SK-N-SH treated with all-trans-retinoic acid at 6 μM for 48 hours (cell line): ENCODE measurements at regions not wholly inside any gene's neighbourhood (a gene's known extent, or its start where the extent isn't known, plus 50 kb on each side); places are given as distances from the start of the nearest gene placed in this dataset.

Experiments
- ATAC-seq: fragments of 200-7000 bp; cut with Tn5 transposase; 3 replicates; pipeline ENCODE4 v1.9.1; 2020; ENCODE audit warnings: mild to moderate bottlenecking, moderate library complexity
- BACH2 ChIP-seq: fragments of 250-450 bp; sonication (Bioruptor Pico); IDR thresholded peaks from 2 replicates; pipeline ENCODE4 v1.9.0; 2021; ENCODE audit warnings: mild to moderate bottlenecking, borderline replicate concordance
- CREB5 ChIP-seq: fragments of 250-450 bp; sonication (Bioruptor Pico); IDR thresholded peaks from 2 replicates; pipeline ENCODE4 v1.5.1; 2020; ENCODE audit warnings: low read depth, mild to moderate bottlenecking, moderate library complexity
- CSRNP3 ChIP-seq: fragments of 250-450 bp; sonication (Bioruptor Pico); IDR thresholded peaks from 2 replicates; pipeline ENCODE4 v1.5.1; 2021; ENCODE audit warnings: mild to moderate bottlenecking, moderate library complexity
- ESRRG ChIP-seq: fragments of 250-450 bp; sonication (Bioruptor Pico); IDR thresholded peaks from 2 replicates; pipeline ENCODE4 v1.6.1; 2021; ENCODE audit warnings: mild to moderate bottlenecking
- GLIS3 ChIP-seq: fragments of 250-450 bp; sonication (Bioruptor Pico); IDR thresholded peaks from 2 replicates; pipeline ENCODE4 v1.5.0; 2020; ENCODE audit warnings: mild to moderate bottlenecking, moderate library complexity
- ISL1 ChIP-seq: fragments of 250-450 bp; sonication (Bioruptor Pico); IDR thresholded peaks from 2 replicates; pipeline ENCODE4 v2.1.2; 2022; ENCODE audit warnings: mild to moderate bottlenecking, moderate library complexity
- OSR1 ChIP-seq: fragments of 250-450 bp; sonication (Bioruptor Pico); IDR thresholded peaks from 2 replicates; pipeline ENCODE4 v1.8.0; 2022; ENCODE audit warnings: moderate library complexity, mild to moderate bottlenecking, inconsistent platforms
- POU6F1 ChIP-seq: fragments of 250-450 bp; sonication (Bioruptor Pico); IDR thresholded peaks from 2 replicates; pipeline ENCODE4 v1.8.0; 2021; ENCODE audit warnings: low read depth, mild to moderate bottlenecking, moderate library complexity, borderline replicate concordance
- PPARA ChIP-seq: fragments of 250-450 bp; sonication (Bioruptor Pico); IDR thresholded peaks from 2 replicates; pipeline ENCODE4 v1.5.0; 2020; ENCODE audit warnings: mild to moderate bottlenecking, borderline replicate concordance
- SNAI2 ChIP-seq: fragments of 250-450 bp; sonication (Bioruptor Pico); IDR thresholded peaks from 2 replicates; pipeline ENCODE4 v1.5.0; 2020; ENCODE audit warnings: mild to moderate bottlenecking, moderate library complexity
- TCF4 ChIP-seq: fragments of 250-450 bp; sonication (Bioruptor Pico); IDR thresholded peaks from 2 replicates; pipeline ENCODE4 v1.8.0; 2021; ENCODE audit warnings: mild to moderate bottlenecking, moderate library complexity, borderline replicate concordance
- ZC3H10 ChIP-seq: fragments of 250-450 bp; sonication (Bioruptor Pico); IDR thresholded peaks from 2 replicates; pipeline ENCODE4 v1.5.1; 2021; ENCODE audit warnings: mild to moderate bottlenecking, moderate library complexity
- ZFP3 ChIP-seq: fragments of 250-450 bp; sonication (Bioruptor Pico); IDR thresholded peaks from 2 replicates; pipeline ENCODE4 v1.5.0; 2020; ENCODE audit warnings: mild to moderate bottlenecking, moderate library complexity
- ZFP30 ChIP-seq: fragments of 450-650 bp; formaldehyde crosslinking; IDR thresholded peaks from 2 replicates; pipeline ENCODE4 v1.5.0; 2022; ENCODE audit warnings: mild to moderate bottlenecking, moderate library complexity
- ZNF565 ChIP-seq: fragments of 450-650 bp; formaldehyde crosslinking; conservative IDR thresholded peaks from 2 replicates; pipeline ENCODE4 v1.5.0; 2020; ENCODE audit warnings: low read depth, mild to moderate bottlenecking, moderate library complexity
- ZNF70 ChIP-seq: fragments of 450-650 bp; formaldehyde crosslinking; IDR thresholded peaks from 2 replicates; pipeline ENCODE4 v1.5.0; 2020; ENCODE audit warnings: mild to moderate bottlenecking, moderate library complexity
- ZNF8 ChIP-seq: fragments of 450-650 bp; formaldehyde crosslinking; IDR thresholded peaks from 2 replicates; pipeline ENCODE4 v1.5.0; 2020; ENCODE audit warnings: mild to moderate bottlenecking, moderate library complexity
- TF ChIP-seq, protein P1 (sequence below): fragments of 250-450 bp; sonication (Bioruptor Pico); IDR thresholded peaks from 2 replicates; pipeline ENCODE4 v1.5.0; 2020; ENCODE audit warnings: mild to moderate bottlenecking, moderate library complexity
- TF ChIP-seq, protein P2 (sequence below): fragments of 250-450 bp; sonication (Bioruptor Pico); IDR thresholded peaks from 2 replicates; pipeline ENCODE4 v1.8.0; 2020; ENCODE audit warnings: mild to moderate bottlenecking, moderate library complexity, borderline replicate concordance

- TF ChIP-seq ZNF8 (no peak), SNAI2 (CRISPR knock-in tag) (no peak), ZFP30 (CRISPR knock-in tag) (no peak), GLIS3 (no peak)
- TF ChIP-seq, protein P1, sequence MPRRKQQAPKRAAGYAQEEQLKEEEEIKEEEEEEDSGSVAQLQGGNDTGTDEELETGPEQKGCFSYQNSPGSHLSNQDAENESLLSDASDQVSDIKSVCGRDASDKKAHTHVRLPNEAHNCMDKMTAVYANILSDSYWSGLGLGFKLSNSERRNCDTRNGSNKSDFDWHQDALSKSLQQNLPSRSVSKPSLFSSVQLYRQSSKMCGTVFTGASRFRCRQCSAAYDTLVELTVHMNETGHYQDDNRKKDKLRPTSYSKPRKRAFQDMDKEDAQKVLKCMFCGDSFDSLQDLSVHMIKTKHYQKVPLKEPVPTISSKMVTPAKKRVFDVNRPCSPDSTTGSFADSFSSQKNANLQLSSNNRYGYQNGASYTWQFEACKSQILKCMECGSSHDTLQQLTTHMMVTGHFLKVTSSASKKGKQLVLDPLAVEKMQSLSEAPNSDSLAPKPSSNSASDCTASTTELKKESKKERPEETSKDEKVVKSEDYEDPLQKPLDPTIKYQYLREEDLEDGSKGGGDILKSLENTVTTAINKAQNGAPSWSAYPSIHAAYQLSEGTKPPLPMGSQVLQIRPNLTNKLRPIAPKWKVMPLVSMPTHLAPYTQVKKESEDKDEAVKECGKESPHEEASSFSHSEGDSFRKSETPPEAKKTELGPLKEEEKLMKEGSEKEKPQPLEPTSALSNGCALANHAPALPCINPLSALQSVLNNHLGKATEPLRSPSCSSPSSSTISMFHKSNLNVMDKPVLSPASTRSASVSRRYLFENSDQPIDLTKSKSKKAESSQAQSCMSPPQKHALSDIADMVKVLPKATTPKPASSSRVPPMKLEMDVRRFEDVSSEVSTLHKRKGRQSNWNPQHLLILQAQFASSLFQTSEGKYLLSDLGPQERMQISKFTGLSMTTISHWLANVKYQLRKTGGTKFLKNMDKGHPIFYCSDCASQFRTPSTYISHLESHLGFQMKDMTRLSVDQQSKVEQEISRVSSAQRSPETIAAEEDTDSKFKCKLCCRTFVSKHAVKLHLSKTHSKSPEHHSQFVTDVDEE: no peak
- peak; percentile 71 for ATAC-seq
Observed at GRCh38 chr13:33454844-33455705, 169.5 kb upstream of the STARD13 start.

DNA sequence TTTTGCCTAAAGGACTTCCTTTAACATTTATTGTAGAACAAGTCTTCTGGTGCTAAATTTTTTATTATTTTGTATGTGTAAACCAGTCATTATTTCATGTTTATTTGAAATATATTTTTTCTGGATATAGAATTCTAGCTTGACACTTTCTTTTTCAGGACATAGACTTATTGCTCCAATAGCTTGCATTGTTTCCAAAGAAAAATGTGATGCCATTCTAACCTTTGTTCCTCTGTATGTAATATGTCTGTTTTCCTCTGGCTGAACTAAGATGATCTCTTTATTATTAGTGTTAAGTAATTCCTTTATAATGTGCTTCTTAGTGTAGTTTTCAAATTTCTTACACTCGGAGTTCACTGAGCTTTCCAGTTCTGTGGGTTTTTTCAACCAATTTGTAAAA is 174.1 kb upstream of the STARD13 start:
- no peak for ATAC-seq
- no peak for TF ChIP-seq POU6F1 (CRISPR knock-in tag)
- no peak for TF ChIP-seq GLIS3
- TF ChIP-seq PPARA: no peak
- TF ChIP-seq CSRNP3 (CRISPR knock-in tag): no peak
- no peak for TF ChIP-seq CREB5 (CRISPR knock-in tag)
- TF ChIP-seq, protein P1: no peak
- no peak for TF ChIP-seq ESRRG (CRISPR knock-in tag)
- TF ChIP-seq, protein P2, sequence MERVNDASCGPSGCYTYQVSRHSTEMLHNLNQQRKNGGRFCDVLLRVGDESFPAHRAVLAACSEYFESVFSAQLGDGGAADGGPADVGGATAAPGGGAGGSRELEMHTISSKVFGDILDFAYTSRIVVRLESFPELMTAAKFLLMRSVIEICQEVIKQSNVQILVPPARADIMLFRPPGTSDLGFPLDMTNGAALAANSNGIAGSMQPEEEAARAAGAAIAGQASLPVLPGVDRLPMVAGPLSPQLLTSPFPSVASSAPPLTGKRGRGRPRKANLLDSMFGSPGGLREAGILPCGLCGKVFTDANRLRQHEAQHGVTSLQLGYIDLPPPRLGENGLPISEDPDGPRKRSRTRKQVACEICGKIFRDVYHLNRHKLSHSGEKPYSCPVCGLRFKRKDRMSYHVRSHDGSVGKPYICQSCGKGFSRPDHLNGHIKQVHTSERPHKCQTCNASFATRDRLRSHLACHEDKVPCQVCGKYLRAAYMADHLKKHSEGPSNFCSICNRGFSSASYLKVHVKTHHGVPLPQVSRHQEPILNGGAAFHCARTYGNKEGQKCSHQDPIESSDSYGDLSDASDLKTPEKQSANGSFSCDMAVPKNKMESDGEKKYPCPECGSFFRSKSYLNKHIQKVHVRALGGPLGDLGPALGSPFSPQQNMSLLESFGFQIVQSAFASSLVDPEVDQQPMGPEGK (CRISPR knock-in tag): no peak
- TF ChIP-seq ZFP30 (CRISPR knock-in tag): no peak
- no peak for TF ChIP-seq TCF4 (CRISPR knock-in tag)
- no peak for TF ChIP-seq ZNF8
- TF ChIP-seq, all 23 proteins: peak for 0

DNA sequence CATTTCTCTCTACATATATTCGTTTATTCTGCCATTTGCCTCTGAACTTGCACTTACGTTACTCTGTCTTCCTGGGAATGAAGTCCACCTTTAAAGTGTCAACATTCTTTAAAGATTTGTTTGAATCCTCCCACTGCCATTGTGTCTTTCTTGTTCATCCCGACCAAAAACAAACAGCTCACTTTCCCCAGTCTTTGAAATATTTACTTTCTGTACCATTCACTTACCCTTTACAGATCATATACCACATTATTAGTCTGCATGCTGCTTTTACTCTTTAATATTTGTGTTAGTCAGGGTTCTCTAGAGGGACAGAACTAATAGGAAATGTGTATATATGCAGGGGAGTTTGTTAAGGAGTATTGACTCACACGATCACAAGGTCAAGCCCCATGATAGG is 176.6 kb upstream of the STARD13 start:
- ATAC-seq: no peak
- no peak for TF ChIP-seq ZNF565 (CRISPR knock-in tag)
- TF ChIP-seq, all 23 proteins: peak for 0

DNA sequence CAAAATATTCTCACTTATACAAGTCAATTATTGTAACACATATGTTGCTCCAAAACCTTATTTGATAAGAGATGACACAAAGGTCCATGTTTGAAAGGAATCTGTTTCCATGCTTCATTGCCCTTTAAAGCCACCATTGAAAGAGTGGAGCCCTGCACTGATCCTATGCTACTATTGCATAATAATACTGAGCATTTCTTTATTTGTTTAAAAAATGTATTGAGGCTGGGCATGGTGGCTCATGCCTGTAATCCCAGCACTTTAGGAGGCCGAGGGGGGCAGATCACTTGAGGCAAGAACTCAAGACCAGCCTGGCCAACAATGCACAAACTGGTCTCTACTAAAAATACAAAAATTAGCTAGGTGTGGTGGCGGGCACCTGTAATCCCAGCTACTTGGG is 178.8 kb upstream of the STARD13 start:
- no peak for ATAC-seq
- no peak for TF ChIP-seq BACH2 (CRISPR knock-in tag)
- TF ChIP-seq ZFP3 (CRISPR knock-in tag): no peak
- TF ChIP-seq ZNF70: no peak
- no peak for TF ChIP-seq ISL1 (CRISPR knock-in tag)
- TF ChIP-seq OSR1 (CRISPR knock-in tag): no peak
- TF ChIP-seq ZC3H10: no peak
- TF ChIP-seq SNAI2 (CRISPR knock-in tag): no peak
- TF ChIP-seq ESRRG (CRISPR knock-in tag): no peak
- no peak for TF ChIP-seq GLIS3
- no peak for TF ChIP-seq ZNF565 (CRISPR knock-in tag)
